Jurkat, Clone E6-1 (cell line): ENCODE measurements at regions not wholly inside any gene's neighbourhood (a gene's known extent, or its start where the extent isn't known, plus 50 kb on each side); places are given as distances from the start of the nearest gene placed in this dataset.

Source experiments
- DNase-seq: peaks from one replicate; pipeline ENCODE4 v3.0.0-alpha.2; 2011; ENCODE audit warnings: low read depth, low spot score
- H3K4me3 ChIP-seq: 2 replicates; pipeline ENCODE4 v1.5.1; 2011; ENCODE audit warnings: mild to moderate bottlenecking, low read length, control low read depth, moderate library complexity

DNA sequence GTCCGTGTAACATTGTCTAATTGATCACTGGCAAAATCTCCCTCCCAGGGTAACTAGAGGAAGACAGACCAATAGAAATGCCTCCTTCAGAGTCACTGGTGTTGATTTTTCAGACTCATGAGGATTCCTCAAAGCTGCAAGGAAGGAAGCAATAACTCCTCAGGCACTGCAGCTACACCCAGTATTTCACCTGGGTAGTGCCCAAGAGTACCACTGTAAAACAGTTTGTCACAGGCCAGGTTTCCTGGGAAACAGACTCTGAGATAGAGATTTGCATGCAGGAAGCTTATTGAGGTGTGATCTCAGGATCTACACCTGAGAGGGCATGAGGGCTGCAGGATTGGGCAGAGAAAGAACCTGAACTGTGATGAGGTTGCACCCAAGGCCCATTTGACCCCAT is 240.7 kb upstream of the ATP6AP2 start:
- no peak overlapping the region for H3K4me3 ChIP-seq
- no peak for DNase-seq

DNA sequence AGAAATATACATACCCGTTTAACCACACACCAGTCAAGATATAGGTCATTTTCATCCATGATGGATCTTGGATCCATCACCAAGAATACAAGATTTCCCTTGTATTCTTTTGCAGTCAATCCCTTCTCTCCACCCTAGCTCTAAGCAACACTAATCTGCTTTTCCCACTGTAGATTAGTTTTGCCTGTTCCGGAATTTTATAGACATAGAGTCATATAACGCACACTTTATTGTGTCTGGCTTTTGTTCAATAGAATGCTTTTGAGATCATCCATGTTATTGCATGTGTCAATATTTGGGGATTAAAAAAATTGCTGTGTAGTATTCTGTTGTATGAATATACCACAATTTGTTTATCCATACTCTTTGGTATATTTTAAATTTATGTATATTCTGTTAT is 235.6 kb upstream of the BCOR start:
- no peak for DNase-seq
- no peak overlapping the region for H3K4me3 ChIP-seq

DNA sequence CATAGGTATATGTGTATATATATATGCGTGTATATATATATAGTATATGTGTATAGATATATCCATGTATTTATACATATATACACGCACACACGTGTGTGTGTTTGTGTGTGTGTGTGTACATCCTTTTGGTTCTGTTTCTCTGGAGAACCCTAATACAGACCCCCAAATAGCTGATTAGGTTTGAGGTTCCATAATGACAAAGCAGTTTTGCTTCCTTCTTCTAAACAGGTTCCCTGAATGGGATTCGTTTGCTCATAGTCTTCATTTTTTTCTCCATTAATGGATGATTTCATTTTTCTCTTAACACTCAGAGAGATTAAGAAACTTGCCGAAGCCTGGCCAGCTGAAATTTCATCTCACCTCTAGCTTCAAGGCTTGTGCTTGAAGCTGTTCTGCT is 234.0 kb upstream of the BCOR start:
- no peak overlapping the region for H3K4me3 ChIP-seq
- no peak for DNase-seq

DNA sequence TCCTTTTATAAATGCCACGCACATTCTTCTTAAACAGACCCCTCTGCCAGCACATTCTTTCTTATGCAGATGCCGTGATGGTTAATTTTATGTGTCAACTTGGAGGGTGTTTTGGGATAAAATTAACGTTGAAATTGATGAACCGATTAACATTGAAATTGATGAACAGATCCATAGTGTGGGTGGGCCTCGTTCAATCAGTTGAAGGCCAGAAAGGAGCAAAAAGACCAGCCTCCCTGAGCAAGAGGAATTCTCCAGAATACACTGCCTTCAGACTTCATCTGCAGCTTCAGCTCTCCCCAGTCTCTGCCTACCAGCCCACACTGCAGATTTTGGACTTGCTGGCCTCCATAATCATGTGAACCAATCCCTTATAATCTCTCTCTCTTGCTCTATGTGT is 233.6 kb upstream of the BCOR start:
- DNase-seq, result no peak
- H3K4me3 ChIP-seq, result no peak overlapping the region

DNA sequence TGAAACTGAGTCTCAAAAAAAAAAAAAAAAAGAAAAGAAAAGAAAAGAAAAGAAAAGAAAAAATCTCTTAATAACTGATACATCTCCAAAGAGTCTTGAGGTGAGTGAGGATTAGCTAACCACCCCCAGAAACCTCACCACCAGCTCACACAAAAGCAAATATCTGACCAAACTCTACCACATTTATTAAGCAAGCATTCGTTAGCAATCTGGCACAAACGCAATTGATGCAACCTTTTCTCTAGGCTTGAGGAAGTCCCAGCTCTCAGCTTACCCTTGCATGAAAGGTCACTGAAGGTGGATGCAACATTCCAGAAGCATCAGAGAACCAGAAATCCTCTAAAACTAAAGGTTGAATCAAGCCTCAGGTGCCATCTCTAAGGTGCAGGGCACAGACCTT is 231.9 kb upstream of the BCOR start:
- H3K4me3 ChIP-seq, result no peak overlapping the region
- DNase-seq, result no peak

DNA sequence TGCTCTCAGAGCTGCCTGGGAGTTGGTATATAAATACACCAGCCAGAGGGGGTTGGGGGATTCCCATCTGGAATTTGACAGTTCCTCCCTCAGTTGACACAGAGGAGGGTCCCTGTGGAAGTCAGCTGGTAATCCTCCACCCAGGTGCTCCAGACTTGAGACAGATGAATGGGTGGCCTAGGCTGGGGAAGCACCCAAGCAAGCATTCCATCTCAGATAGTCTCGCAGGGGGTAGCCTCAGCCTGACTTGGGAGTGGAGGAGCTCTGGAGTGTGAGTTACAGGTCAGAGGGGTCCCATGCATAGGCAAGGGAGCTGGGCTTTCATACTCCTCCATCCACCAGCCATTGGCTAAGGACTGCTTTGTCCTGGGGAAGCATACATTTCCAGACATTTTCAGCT is 229.3 kb upstream of the BCOR start:
- H3K4me3 ChIP-seq, result no peak overlapping the region
- DNase-seq, result no peak

DNA sequence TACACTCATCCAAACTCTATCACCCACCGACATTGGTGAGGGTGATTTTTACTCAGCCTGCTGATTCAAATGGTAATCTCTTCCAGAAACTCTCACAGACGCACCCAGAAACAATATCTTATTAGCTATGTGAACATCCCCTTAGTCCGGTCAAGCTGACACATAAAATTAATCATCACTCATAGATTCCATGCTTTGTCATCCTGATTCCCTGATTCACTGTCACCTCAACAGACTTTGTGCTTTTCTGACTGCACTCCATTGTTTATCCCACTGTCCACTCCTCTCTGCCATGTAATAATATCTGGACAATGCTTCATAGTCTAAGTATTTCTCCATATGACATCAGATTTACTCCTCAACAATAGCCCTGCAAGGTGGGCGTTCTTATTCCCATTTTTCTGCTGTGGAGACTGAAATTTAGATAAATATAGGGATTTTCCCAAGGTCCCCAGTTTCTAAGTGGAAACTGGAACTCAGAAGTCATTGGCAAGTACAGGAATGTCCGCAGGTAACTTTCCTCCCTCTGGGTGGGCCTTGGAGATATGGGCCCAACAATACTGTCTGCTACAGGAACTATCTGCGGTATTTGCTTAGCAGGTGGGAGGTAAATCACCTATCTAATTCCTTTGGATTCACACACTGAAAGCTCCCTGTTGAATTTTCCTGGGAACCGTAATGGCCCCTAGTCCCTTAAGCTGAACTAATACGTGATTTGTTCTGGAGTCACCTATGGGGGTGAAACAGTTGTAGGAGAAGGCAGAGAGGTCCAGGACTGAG is 228.6 kb upstream of the BCOR start:
- DNase-seq, result no peak

DNA sequence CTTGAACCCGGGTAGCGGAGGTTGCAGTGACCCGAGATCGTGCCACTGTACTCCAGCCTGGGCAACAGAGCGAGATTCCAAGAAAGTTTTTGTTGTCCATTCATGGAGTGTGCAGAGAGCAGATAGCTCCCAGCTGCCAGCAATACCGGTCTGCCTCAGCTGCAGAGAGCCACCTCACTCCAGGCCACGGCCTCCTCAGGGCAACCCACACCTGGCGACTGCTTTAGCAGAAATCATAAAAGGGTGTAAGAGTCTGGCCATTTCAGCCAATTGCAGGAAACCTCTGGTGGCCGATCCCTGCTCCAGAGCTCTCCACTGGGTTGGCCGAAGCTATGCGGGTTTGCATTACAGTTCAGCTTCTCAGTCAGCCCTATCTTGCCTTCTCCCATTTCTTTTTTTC is 227.4 kb upstream of the BCOR start:
- DNase-seq, result no peak
- H3K4me3 ChIP-seq, result no peak overlapping the region

More for the DNA sequence above, 228.6 kb upstream of the BCOR start:
- no peak overlapping the region for H3K4me3 ChIP-seq

DNA sequence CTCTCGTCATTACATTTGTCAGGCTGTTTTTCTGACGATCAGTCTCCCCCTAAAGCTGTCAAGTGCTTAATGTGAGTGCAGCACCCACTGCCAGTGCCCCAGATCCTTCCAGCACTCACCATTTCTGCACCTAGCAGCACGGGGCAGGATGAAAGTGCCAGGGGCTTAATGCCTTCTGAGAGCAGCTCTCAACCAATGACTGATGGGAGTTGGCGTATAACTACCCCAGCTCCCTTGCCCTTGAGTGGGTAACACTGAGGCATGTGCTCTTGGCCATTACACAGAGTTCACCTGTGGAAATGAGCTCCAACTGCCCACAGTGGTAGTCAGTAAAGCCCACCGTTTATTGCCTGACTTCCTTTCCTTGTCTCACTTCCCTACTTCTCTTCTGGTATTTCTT is 226.2 kb upstream of the BCOR start:
- H3K4me3 ChIP-seq, result no peak overlapping the region
- no peak for DNase-seq

DNA sequence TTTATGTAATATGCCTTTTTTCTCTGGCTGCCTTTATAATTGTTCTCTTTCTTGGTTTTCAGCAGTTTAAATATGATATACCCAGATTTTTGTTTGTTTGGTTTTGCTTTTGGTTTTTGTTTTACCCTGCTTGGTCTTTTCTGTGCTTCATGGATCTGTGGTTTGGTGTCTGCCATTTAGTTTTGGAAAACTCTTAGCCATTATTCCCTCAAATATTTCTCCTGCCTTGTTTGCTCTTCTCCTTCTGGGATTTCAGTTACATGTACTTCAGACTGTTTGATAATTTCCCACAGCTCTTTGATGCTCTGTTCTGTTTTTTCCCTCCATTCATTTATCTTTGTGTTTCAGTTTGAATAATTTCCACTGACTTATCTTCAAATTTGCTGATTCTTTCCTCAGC is 223.1 kb upstream of the BCOR start:
- no peak for DNase-seq
- no peak overlapping the region for H3K4me3 ChIP-seq

DNA sequence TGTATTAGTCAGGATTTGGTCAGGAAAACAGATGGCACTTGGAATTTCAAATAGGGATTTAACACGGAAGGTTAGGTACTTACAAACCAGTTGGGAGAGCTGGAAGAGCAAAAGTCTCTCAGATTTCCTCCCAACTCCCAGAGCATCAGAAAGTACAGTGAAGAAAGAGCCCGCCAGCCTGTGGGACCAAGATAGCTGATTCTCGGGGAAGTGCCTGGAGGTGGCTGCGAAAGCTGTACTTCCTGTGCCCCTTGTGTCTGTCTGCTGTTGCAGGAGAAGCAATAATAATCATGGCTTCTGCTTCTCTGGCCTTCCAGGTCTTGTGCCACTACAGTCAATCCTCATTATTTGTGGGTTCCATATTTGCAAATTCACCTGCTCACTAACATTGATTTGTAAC is 221.0 kb upstream of the BCOR start:
- DNase-seq, result no peak
- no peak overlapping the region for H3K4me3 ChIP-seq

DNA sequence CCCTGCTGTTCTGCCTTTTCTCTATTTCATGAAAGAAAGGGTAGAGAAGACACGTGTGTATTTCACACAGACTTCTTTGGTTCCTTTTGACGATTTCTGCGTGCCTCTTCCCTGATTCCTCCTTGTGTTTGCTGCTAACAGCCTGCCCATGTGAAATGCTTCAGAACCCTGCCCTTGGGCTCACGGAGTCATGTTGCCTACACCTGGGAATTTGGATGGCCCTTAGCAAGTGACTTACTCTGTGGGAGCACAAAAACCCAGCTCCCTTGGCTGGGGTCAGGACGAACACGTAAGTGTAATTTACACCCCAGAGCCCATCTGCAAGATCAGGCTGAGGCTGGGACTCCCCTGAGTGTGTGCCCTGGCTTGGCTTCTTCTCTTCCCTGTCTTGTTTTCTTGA is 220.3 kb upstream of the BCOR start:
- DNase-seq, result no peak
- no peak overlapping the region for H3K4me3 ChIP-seq

DNA sequence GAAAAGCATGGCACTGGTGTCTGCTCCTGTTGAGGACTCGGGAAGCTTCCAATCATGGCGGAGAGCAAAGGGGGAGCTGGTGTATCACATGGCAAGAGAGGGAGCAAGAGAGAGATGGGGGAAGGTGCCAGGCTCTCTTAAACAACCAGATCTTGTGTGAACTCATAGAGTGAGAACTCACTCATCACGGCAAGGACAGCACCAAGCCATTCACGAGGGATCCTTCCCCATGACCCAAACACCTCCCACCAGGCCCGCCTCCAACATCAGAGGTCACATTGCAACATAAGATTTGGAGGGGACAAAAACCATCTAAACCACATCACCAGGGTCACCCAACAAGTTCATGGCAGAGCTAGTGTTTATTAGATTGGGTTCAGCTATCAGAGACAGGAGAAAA is 218.7 kb upstream of the BCOR start:
- H3K4me3 ChIP-seq, result no peak overlapping the region
- DNase-seq, result no peak

DNA sequence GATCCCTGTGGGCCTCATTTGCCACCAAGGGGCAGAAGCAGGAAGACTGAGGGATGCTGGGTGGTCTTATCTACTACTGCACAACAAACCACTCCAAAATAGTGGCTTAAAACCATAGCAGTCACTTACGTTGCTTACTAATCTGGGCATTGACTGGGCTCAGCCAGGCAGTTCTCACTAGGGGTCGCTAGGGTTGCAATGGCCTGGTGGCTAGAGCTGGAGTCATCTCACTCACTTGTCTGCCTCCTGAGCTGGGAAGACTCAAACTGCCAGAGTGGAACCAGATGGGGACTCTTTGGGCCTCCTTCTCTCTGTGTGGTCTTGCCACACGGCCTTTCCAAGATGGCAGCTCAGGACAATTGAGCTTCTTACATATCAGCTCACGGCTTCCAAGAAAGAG is 216.3 kb upstream of the BCOR start:
- H3K4me3 ChIP-seq, result no peak overlapping the region
- no peak for DNase-seq

DNA sequence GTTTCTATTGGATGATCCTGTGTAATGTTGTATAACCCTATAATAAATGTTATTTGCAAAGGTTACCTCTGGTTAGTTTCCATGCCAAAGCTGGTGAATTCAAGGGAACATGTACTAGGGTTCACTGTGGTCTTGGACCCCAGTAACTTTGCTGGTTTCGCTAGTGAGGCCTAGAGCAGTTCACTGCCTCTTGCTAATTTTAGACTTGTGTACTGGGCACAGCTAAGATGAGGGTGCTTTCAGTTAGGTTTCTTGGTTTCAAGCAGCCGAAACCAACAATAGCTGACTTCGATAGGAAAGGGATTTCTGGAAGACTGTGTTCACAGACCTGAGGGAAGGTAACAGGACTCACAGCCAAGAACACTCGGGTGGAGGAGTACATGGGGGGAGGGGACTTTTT is 215.5 kb upstream of the BCOR start:
- DNase-seq, result no peak
- no peak overlapping the region for H3K4me3 ChIP-seq

DNA sequence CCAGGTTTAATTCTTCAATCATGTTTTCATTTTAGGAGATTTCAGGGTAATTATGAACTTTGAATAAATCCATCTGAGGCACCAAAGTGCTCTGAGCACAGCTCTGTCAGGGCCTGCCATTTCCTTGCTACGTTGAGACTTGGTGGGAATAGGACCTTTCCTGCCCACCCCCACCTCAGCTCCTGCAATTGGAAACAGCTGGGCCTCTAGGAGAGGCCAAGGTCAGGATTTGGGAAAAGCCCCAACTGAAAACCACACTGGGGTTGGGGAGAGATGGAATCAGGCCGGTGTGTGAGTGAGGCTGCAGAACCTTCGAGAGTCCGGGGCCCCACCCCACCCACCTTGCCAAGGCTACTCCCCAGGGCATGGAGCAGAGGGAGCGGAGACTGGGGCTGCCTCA is 212.7 kb upstream of the BCOR start:
- no peak overlapping the region for H3K4me3 ChIP-seq
- DNase-seq, result no peak

DNA sequence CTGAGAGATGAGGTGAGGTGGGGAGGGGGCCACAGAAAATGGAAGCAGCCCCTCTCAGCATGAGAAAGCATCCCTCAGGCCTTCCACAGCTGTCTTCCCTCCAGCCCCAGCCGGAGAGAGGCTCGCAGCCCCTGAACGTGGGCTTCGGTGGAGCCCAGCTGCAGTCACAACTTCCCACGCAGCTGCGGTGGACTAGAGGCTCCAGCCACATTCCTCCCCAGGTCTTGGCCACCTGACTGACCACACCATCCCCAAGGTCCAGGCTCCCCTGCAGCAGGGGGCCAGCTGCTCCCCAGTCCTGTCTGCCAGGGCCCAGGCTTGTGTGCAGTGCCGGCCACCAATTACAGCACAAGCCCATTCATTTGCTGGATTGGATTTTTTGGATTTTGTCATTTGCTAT is 212.3 kb upstream of the BCOR start:
- no peak overlapping the region for H3K4me3 ChIP-seq
- no peak for DNase-seq

DNA sequence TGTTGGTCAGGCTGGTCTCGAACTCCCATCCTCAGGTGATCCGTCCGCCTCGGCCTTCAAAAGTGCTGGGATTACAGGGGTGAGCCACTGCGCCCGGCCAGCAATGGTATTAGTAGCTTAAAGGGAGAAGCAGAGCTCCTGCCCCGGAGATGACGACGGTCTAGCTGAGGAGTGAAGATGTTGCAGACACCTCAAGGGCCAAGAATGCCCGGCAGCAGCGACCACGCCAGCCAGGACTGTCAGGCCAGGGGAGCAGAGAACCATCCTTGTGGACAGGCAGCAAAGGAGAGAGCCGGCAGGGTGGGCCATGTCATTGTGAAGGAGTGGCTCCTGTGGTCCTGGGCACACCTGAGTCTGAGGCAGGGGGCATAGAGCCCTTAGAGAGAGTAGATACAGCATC is 210.1 kb upstream of the BCOR start:
- DNase-seq, result no peak
- H3K4me3 ChIP-seq, result no peak overlapping the region

DNA sequence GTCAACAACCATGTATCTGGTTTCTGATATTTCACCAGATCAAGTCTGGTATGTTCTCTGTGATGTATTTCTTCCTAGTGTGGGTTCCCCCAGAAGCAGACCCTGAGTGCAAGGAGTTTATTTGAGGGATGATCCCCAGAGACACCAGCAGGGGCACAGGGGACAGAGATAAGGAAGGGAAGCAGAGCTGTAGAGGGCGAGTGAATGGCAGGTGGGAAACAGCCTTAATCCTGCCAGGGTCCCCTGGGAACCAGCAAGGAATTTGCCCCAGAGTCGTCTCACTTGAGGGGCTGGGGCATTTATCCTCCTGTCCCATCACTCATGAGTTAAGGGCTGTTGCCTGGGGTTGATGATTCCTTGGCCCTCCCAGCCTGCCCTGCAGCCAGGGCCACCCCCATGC is 206.4 kb upstream of the BCOR start:
- no peak overlapping the region for H3K4me3 ChIP-seq
- DNase-seq, result no peak

DNA sequence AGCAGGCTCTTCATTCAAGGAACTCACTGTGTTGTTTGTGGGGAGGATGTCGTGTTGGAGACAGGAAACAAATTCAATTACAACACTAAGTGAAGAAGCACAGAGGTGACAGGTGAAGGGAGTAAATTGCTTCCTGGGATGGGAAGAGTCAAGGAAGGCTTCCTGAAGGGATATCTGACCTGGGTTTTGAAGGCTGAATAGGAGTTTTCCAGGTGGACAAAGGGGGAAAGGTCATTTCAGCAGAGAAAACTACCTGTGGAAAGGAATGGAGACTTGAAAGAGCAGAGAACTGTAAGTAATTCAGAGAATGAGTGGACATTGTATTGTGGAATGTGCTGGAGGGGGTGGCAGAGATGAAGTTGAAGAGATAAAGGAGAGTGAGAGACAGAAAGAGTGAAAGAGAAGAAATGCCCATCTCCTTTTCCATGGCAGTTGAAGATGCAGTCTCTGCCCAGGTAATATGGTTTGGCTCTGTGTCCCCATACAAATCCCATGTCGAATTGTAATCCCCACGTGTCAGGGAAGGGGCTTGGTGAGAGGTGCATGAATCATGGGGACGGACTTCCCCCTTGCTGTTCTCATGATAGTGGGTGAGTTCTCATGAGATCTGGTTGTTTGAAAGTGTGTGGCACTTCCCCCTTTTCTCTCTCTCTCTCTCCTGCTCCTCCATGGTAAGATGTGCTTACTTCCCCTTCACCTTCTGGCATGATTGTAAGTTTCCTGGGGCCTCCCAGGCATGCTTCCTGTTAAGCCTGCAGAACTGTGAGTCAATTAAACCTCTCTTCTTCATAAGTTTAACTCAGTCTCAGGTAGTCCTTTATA is 205.7 kb upstream of the BCOR start:
- no peak for DNase-seq

More for the DNA sequence above, 205.7 kb upstream of the BCOR start:
- H3K4me3 ChIP-seq, result no peak overlapping the region
